Astrocyte of the cerebellum (primary cell): ENCODE measurements at regions not wholly inside any gene's neighbourhood (a gene's known extent, or its start where the extent isn't known, plus 50 kb on each side); places are given as distances from the start of the nearest gene placed in this dataset.
"Not testable (repeated sequence)": the region's sequence is repeated elsewhere in the genome, so short reads cannot be mapped to it uniquely, and the experiment has no call there.

Experiments
- DNase-seq: peaks from one replicate; pipeline ENCODE4 v3.0.0-alpha.2; 2011; ENCODE audit warnings: low read depth
- H3K4me3 ChIP-seq: 2 replicates; pipeline ENCODE4 v1.5.1; 2011; ENCODE audit warnings: mild to moderate bottlenecking, low read depth, low read length, moderate library complexity
- CTCF ChIP-seq: IDR thresholded peaks from 2 replicates; pipeline ENCODE4 v1.5.1; 2012; ENCODE audit warnings: low read length, low read depth, moderate library complexity, mild to moderate bottlenecking; ENCODE audit errors: missing control alignments
- in situ Hi-C: cut with HindIII; loops from 2 replicates; pipeline ENCODE4 v1.10.0; 2017; ENCODE audit warnings: low sequenced_read_pairs

- in situ Hi-C loops = no loop called here
- H3K4me3 ChIP-seq = no peak overlapping the region
- TF ChIP-seq CTCF = no peak
- no peak for DNase-seq
These were observed 809.4 kb downstream of the PRELID2 start for GRCh38 chr5:145025775-145026174.

- H3K4me3 ChIP-seq = no peak overlapping the region
- in situ Hi-C loops = no loop called here
- DNase-seq = no peak
- TF ChIP-seq CTCF = no peak
These were observed 820.0 kb downstream of the PRELID2 start for GRCh38 chr5:145015146-145015545.

GRCh38 chr5:145014109-145014508, 821.0 kb downstream of the PRELID2 start:
- no peak overlapping the region for H3K4me3 ChIP-seq
- TF ChIP-seq CTCF = no peak
- in situ Hi-C loops = no loop called here
- DNase-seq = no peak

- DNase-seq = no peak
- no peak overlapping the region for H3K4me3 ChIP-seq
- TF ChIP-seq CTCF = no peak
- in situ Hi-C loops = no loop called here
These were observed 824.3 kb downstream of the PRELID2 start for GRCh38 chr5:145010834-145011233.

- DNase-seq = no peak
- TF ChIP-seq CTCF = no peak
- in situ Hi-C loops = no loop called here
- H3K4me3 ChIP-seq = no peak overlapping the region
These were observed 826.1 kb downstream of the PRELID2 start for GRCh38 chr5:145008876-145009530.

- H3K4me3 ChIP-seq, DNase-seq, in situ Hi-C loops: not testable (repeated sequence)
These were observed 823.7 kb downstream of the KCTD16 start for GRCh38 chr5:144994356-144994755.

GRCh38 chr5:144983101-144983500, 812.4 kb downstream of the KCTD16 start:
- no peak for DNase-seq
- no peak overlapping the region for H3K4me3 ChIP-seq
- in situ Hi-C loops = no loop called here
- no peak for TF ChIP-seq CTCF
